HK-2 (cell line): ENCODE measurements at regions not wholly inside any gene's neighbourhood (a gene's known extent, or its start where the extent isn't known, plus 50 kb on each side); places are given as distances from the start of the nearest gene placed in this dataset.
"Not testable (repeated sequence)": the region's sequence is repeated elsewhere in the genome, so short reads cannot be mapped to it uniquely, and the experiment has no call there.

Experiments
- DNase-seq: peaks from one replicate; pipeline ENCODE4 v3.0.0-alpha.2; 2018; ENCODE audit not compliant: unreplicated experiment

DNA sequence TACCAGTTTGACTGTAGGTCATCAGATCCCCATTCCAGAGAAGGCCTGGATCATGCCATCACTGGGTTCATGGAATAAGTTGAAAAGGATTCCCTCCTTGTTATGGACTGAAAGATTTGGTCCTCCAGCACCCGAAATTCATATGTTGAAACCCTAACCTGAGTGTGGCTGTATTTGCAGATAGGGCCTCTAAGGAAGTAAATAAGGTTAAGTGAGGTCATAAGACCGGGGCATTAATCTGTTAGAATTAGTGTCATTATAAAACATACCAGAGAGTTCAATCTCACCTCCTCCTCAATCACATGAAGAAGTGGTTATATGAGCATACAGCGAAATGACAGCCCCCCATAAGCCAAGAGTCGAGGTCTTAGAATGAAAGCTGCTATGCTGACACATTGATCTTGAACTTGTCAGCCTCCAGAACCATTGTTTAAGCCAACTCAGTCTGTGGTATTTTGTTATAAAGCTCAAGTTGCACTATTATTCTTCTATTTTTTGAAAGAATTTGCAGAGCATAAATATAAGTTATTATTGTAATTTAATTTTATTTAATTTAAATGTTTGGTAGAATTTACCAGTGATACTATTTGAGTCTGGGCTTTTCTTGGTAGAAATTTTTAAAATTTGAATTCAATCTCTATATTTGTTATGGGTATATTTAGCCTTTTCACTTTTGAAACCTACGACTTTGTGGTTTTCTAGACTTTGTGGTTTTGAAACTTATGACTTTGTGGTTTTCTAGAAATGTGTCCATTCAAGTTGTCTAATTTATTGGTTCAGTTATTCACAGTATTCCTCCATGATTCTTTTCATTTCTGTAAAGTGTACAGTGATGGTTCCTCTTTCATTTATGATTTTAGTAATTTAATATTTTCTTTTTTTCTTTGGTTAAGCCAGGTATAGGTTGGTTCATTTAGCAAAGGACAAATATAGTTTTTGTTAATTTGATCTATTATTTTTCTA, 1206.7 kb upstream of the CDH2 start:
- DNase-seq, result no peak

DNA sequence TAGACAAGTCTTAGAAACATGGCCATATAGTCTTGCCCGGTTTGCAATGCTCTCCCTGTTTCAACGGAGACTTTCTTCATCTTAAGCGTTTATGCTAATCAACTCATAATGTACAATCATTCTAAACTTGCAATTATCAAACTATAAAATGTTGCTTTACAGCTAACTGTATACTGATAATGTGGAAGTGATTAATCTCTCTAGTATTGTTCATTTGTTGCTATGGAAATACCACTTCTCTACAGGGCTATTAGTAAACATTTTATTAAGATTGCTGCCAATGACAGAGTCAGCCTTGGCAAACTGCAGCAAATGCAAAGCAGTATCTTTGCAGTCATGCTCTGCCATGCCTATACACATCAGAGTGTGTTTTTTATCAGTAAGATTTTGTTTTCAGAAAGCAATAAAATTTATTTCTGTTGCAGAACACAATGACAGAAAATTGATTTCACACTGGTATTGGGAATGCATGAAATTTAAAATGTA, 1201.8 kb upstream of the CDH2 start:
- no peak for DNase-seq

DNA sequence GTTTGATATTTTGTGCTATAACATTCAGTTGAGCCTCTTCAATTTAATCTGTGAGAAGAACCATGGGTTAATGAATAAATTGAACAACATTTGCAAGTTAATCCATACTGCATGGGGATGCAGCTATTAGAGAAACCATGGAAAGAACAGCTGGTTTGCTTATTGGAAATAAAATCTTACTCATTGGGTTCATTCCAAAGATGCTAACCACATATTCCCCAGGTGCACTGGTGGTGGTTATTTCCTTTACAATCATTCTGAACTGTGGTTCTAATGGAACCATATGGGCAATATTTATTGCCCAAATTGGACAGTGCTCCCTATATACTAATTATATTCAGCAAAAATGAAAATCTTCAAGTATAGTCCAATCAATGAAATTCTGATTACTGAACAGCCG, 1200.4 kb upstream of the CDH2 start:
- DNase-seq, result no peak

DNA sequence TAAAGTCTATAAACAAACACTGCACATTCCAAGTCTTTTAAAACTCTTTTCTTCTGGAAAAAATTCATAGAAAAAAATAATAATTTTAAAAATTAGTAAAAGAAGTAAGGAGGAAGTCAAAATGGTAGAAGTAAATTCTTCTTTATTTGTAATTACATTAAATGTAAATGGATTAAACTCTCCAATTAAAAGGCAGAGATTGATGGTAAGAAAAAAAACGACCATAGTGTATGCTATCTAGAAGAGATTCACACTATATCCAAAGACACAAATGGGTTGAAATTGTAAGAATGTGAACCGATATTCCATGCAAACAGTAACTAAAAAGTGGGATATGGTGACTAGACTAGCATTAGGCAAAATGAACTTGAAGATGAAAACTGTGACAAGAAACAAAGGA, 1196.1 kb upstream of the CDH2 start:
- no peak for DNase-seq

DNA sequence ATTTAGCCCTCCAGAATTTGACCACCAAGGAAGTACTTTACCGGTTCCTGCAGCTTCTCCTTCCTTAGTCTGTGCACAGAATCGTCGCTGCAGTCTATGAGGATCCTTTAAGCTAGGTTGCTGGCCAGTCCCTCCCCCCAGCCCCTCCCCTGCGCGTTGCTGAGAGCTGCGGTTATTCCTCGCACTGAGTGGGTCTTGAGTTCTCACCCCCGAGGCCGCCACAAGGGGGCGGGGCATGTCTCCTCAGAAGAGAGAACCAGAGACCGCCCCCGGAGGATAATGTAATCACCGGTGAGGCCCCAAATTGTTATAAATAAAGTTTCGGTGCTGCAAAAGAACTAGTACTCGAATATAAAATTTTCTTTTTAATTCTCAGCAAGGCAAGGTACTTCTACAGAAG, 1184.9 kb upstream of the CDH2 start:
- DNase-seq, result no peak

DNA sequence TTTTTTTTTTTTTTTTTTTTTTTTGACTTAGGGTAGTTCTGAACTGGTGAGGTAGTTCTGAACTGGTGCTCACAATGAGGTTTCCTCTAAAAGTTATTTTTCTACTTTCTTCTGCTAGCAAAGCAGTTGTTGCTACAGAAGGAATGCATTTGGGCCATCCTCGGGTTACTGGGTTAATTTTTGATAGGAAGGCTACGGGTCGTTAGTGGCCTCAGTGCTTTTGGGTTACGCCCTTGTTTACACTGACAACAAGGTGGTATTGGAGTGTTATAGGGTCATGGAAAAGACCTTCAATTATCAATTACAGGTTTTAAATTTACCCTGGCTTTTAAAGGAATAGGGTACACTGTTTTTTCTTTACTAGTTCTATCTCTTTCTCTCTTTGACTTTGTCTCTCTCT, 1183.7 kb upstream of the CDH2 start:
- not testable (repeated sequence) for DNase-seq

DNA sequence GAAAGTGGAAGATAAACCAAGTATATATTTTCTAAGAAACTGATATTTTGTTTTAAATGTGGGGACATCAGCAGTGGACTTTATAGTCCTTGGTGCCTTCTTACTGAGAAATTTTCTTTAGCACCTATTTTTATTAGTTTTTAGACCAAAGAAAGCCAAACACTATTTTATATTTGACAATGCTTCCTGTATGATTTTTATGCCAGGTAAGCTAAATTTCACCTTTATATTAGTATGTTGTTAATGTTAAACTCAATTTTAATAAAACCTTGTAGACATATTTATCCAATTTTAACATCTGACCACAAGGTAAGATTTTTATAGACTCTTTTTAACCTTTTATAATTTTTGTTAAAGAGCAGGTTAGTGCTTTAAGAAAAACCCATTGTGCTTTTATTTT, 1182.3 kb upstream of the CDH2 start:
- DNase-seq, result not testable (repeated sequence)

DNA sequence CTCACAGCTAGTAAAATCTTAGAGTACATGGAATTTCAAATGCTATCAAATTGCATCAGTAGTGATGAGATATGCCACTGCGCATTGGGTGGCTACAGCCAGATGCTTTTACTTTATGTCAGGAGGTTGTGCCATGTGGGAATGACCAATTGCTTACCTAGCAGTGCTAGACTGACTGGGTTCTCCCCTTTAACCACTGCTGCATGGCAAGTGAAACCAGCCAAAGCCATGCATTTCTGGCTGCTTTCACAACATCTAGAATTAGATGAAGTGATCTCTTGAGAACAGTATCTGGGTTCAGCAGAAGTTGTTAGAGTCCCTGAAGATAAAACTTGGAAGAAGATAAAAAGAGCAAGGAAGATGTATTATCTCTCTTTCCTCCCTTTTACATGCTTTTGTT, 1174.2 kb upstream of the CDH2 start:
- DNase-seq, result no peak

DNA sequence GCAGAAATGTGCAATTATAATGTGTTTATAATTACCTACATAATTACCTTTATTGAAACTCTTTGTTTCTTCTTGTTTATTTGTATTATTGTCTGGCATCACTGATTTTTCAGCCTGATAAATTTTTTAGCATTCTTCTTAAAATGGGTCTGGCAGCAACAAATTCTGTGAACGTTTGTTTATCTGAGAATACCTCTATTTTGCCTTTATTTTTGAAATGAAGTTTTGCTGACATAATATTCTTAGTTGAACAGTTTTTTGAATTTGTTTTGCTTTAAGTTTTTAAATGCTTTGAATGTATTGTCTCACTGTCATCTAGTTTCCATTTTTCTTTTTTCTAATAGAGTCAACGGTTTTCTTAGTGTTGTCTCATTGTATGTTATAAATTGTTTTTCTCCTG, 1152.0 kb upstream of the CDH2 start:
- DNase-seq, result no peak

DNA sequence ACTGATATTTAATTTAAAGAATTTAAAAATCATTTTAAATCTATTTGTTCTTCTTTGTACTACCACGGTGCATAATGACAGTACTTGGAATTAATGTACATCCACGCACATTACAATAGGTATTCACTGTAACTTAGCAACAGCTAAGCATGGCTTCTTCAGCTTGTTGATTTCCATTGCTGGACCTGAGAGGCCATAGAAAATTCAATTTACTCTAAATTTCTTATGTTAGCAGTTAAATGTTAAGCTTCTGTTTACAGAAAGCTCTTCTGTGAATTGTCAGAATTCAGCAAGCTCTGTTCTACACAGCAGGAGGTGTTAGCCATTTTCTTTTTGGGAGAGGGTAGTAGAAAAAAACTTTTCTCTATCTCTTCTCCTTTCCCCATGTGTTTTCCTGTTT, 1149.3 kb upstream of the CDH2 start:
- no peak for DNase-seq

DNA sequence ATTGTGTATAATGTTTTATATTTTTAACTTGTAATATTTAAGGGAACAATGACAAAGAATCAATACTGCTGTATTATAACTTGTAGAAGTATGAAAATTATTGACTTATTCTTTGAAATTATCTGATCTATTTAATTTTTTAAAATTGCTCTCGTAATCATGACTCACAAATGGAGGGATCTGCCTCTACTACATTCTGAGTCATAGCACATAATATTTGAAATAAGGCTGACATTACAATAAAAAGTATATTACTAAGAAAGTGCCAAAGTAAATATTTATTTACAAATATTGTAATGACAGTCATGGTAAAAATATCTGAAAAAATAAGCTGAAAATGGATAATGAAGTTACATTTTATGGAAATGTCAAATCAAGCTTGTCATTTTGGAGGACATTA, 1144.6 kb upstream of the CDH2 start:
- no peak for DNase-seq

DNA sequence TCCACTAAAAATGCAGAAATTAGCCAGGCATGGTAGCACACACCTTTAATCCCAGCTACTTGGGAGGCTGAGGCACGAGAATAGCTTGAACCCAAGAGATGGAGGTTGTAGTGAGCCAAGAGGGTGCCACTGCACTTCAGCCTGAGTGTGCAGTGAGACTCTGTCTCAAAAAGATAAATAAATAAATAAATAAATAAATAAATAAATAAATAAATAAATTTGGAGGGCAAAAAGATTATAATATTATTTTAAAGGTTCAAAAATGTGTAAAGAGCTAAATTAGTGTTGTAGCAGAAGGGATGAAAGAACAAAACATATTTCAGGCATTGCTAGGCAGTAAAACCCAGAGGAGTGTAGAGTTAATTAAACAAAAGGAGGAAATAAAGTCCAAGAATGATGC, 1136.4 kb upstream of the CDH2 start:
- no peak for DNase-seq

DNA sequence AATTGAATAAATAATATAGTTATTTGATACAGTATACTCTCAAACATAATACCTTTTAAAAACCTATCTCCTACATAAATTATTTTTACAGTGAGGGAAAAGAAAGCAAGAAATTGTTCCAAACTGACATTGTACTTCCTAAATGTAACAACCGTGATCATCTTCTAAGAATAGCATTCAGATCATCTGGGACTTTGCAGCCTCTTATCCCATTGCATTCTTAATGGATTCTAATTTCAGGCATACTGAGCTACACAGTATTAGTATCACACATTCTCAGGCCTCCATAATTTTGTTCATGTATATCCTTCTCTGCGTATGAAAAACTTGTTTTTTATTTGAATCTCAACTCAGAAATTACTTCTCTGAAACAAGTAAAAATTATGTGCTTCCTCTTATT, 1134.7 kb upstream of the CDH2 start:
- no peak for DNase-seq

DNA sequence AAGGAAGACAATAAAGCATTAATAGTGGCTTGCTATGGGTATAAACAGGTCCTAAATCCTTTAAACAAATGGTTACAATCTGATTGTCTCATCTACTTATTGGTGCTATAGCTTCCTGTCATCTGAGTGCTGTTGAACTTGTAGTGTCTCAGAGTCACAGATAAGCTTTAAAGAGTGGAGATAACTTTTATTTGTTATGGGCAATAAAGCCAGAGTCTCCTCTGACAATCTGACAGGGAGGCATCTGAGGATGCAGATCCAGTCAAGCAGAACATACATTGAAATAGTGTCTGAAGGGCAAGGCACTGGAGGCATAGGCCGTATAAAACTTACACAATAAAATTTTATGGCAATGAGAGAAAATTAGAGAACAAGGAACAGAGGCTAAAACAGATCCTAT, 1132.4 kb upstream of the CDH2 start:
- no peak for DNase-seq

DNA sequence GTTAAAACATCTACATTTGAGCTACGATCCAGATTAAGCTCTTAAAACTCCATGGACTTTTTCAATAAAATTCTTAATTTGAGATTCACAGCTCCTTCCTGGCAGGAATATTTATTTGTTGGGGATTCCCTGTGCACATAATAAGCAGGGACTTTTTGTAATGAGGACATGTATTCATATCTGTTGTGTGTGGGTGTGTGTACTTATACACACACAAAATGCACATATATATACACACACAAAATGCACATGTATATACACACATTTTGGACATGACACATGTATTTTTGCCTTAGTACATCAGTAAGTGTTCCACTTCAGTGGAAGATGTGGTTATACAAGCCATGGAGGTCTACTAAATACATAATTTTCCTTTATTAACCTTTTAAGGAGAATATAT, 1131.1 kb upstream of the CDH2 start:
- no peak for DNase-seq

DNA sequence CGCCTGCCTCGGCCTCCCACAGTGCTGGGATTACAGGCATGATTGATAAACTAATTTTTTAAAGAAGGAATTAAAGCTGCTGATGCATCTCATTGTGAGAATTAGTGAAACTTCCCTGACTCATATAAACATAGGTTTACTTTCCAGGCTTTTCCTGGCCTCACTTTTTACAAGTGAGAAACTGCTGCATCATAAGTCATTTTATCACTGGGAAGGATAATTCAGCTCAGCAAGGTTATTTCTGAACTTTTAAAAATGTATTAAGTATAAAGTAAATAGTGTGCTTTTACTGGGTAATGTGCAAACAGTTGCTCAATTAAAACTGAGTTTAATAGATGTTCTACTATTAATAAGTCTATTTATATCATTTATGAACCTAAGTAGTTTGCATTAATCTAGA, 1130.3 kb upstream of the CDH2 start:
- no peak for DNase-seq

DNA sequence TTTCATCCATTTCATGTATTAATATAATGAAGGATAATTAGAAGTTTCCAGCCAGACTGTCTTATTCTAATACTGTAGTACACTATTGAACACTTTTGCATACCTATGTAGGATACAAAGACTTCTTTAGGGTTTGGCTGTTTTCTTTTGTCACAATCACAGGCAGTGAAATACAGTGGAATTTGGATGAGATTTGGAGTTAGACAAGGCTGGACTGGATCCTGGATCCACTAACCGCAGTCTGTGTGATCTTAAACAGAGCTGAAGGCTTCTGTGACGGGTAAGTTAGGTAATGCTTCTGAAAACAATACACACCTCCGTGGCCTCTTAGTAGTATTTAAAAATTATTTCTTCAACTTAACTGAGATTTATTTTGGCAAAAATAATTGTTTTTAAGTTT, 1128.6 kb upstream of the CDH2 start:
- no peak for DNase-seq

DNA sequence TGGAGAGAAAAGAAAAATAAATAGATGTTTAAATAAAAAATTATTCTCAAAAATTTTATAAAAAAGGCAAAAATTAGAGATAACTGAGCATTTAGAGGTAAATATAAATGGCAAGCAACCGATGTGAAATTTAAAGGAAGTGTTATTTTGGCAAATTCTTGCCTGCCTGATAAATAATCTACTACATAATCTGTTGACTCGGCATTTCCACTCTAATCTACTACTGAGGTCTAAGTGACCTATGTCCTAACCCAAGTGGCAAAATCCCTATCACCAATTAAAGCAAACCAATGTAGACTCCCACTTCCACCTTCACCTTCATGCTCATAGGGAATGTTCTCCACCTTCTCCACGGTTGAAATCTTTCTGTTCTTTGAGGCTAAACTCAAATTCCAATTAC, 1124.1 kb upstream of the CDH2 start:
- DNase-seq, result no peak

DNA sequence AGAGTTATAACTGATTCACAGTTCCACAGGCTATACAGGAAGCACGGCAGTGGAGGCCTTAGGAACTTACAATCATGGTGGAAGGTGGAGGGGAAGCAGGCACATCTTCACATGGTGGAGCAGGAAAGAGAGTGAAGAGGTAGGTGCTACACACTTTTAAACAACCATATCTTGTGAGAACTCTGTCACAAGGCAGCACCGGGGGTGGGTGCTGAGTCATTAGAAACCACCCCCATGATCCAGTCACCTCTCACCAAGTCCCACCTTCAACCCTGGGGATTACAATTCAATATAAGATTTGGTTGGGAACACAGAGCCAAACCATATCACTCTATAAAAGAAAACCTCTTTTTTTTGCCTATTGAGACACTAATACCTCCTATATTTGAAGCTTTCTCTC, 1108.5 kb upstream of the CDH2 start:
- DNase-seq, result peak; percentile 1

DNA sequence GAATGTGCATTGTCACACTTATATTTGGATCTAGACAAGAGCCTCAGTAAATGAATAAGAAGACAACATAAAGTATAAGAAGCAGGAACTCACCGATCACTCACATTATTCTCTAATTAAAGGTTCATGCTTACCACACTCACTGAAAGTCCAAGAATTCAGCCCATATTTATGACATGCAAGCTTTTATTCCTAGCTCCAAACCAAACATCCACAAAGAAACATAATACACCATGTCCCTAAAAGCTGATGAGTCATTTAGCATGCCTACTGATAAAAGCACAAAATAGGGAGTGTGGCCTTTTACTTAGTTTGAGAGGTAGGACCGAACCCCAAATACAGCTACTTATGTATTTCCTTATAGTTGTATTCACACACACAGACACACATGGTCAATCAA, 1094.6 kb upstream of the CDH2 start:
- no peak for DNase-seq

DNA sequence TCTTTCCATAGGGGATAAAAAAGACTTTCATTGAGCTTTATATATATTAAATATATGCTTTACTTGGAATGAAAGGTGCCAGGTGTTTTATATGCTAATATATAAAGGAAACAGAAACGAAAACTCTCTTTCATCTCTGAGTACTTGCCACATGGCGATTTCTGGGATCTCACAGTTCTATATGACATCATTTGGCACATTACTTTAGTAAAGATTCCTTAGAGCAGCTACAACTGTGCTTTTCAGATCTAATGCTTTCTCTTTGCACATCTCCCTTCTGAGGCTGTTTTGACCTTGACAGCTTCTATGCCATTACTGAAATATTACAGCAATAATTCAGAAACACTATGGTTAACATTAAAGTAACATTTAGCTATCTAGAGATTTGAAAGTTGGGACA, 1082.9 kb upstream of the CDH2 start:
- no peak for DNase-seq

DNA sequence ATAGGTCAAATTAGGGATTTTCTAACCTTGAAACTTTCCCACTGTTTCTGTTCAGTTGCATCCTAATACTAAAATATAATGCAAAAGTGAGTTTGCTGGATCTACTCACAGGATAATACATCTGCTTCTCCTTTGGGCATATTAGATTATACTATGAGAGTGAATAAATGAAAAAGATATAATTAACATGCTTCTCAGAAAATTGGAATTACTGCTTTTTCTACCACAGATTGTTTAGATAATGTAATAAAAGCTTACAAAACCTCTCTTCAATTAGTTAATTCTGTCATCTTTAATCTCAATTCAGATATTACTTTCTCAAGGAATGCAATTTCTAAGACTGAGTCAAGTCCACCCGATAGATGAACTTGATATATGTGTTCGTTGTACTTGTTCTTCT, 1077.2 kb upstream of the CDH2 start:
- DNase-seq, result no peak

DNA sequence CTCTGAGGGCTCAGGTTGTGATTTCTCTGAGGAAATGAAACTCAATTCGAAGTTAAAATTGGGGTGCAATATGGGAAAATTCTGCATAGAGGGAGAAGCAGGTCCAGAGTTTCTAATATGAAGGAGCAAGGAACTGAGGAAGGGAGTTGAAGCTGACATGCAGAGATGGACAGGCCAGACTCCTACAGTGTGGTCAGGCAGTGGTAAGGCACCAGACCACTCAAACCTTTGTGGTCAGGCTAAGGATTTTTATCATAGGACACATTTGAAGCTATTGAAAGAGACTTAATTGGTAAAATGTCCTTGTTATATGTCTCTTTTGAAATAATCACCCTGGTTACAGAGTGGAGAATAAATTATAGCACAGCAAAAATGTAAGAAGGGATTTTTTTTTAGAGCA, 1074.8 kb upstream of the CDH2 start:
- no peak for DNase-seq

DNA sequence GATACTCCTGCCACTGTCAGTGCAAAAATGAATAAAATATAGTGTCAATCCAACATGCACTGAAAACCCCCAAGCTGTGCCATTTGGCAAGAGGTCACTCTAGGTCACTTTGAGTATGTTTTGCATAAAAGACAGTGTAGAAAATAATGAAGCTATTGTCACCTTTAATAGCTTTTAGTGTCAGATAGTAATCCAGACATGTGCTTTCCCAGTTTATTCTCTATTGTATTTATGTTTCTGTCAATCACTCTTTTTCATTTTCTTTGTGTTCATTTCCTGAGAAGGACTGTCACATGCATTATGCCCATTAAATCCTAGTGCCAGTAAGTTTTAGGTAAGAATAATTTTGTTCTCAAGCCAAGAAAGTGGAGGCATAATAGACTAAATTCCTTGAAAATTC, 1073.9 kb upstream of the CDH2 start:
- no peak for DNase-seq
